VCaP (cell line): ENCODE measurements at regions not wholly inside any gene's neighbourhood (a gene's known extent, or its start where the extent isn't known, plus 50 kb on each side); places are given as distances from the start of the nearest gene placed in this dataset.
A peak's percentile ranks its signal among the peaks of the same experiment; 100 is the strongest.

ENCODE experiments used
- H3K27ac ChIP-seq: fragments of 450-650 bp; 2 replicates; pipeline ENCODE4 v1.5.1; 2017
- CTCF ChIP-seq: fragments of 450-650 bp; conservative IDR thresholded peaks from 2 replicates; pipeline ENCODE4 v1.5.1; 2017; ENCODE audit warnings: mild to moderate bottlenecking, moderate library complexity

GRCh38 chr3:72323773-72324172, 524.5 kb downstream of the SHQ1 start:
- no peak for TF ChIP-seq CTCF

DNA sequence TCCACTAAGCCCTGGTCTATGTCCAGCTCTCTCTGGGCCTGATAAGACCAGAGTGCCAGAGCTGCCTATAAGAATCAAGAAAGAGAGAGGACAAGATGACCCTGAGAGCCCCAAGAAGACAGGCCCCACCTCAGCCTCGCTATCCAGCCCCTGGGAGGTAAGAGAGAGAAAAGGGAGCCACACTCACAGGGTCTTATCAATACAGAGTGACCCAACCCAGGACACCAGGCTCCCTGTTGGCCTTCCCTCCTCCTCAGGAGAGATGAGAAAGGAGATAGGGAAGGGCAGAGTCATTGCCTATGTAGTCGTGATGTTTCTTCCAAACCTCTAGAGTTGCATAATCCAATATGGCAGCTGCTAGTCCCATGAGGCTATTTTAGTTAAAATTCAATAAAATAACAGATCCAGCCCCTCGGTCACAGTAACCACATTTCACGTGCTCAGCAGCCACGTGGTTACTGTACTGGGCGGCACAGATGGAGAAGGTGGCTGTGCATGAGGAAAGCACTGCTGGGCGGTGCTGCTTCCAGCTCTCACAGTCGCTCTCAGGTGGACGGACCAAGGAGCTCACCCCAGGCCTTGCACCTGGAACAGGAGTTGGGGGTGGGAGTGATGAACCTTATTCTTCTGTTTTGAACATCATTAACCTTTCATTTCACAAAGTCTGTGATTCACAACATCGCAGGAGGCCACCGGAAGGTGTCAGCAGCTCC, 525.8 kb downstream of the SHQ1 start:
- H3K27ac ChIP-seq = no peak overlapping the region
- no peak for TF ChIP-seq CTCF

More at GRCh38 chr3:72323773-72324172, 524.5 kb downstream of the SHQ1 start:
- no peak overlapping the region for H3K27ac ChIP-seq

GRCh38 chr3:72320955-72321303, 527.3 kb downstream of the SHQ1 start:
- H3K27ac ChIP-seq = no peak overlapping the region
- no peak for TF ChIP-seq CTCF

GRCh38 chr3:72320095-72320954, 527.9 kb downstream of the SHQ1 start:
- H3K27ac ChIP-seq = no peak overlapping the region; the same call in 1 of the 2 replicates
- TF ChIP-seq CTCF = no peak

DNA sequence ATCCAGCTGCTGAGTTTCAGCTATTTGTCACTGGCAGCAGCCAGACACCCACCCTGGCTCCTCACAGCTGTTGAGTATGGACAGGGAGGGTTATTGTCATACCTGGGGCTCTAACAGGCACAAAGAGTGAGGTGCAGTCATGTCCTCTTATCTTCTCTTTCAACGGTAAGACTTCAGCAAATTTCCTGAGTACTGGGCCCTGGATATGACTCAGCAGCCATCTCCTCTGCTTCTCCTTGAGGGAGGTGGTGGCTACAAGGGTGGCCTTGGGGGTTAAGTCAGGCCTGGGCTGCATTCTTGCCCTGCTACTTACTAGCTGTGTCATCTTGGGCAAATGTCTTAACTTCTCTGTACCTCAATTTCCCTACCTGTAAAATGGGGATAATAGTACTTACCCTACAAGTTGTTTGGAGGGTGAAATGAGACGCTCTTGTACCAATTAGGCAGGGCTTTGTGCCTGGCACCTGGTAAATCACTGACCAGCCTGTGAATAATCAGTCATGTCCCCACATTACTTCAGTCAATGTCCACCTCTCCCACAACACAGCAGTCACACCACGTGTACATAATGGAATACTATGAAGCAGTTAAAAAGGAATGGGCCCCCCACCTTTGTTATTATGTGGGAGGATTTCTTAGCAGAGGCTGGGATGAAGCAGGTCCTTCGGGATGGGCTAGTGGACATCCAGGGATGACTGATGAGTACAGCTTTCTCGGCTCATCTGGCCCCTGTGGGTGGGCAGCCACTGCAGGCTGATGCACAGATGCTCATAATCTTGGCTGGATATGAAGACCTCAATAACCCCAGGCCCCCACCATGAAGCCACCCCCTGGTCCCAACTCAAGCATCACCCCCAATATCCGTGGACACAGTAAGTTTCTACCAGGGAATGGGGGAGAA, 528.8 kb downstream of the SHQ1 start:
- no peak for TF ChIP-seq CTCF
- H3K27ac ChIP-seq = peak overlapping the region; percentile 90

- H3K27ac ChIP-seq = peak overlapping the region; percentile 90
- no peak for TF ChIP-seq CTCF
Measured at GRCh38 chr3:72318504-72319193, 529.6 kb downstream of the SHQ1 start.
